Mesothelial cell of epicardium (in vitro differentiated cells): ENCODE measurements at regions not wholly inside any gene's neighbourhood (a gene's known extent, or its start where the extent isn't known, plus 50 kb on each side); places are given as distances from the start of the nearest gene placed in this dataset.

Experiments used
- DNase-seq, 2 experiments: peaks; one replicate each; pipeline ENCODE4 v3.0.0; 2021; ENCODE audit warnings: low spot score in 2 of 2; ENCODE audit not compliant: unreplicated experiment in 2 of 2
- H3K27ac Mint-ChIP-seq: 2 replicates; pipeline ENCODE4 v1.8.0; 2021; ENCODE audit warnings: mixed read lengths
- H3K27me3 Mint-ChIP-seq: 2 replicates; pipeline ENCODE4 v1.8.0; 2021; ENCODE audit warnings: low read depth, mixed read lengths
- H3K36me3 Mint-ChIP-seq: 2 replicates; pipeline ENCODE4 v1.8.0; 2021; ENCODE audit warnings: mixed read lengths
- H3K4me1 Mint-ChIP-seq: 2 replicates; pipeline ENCODE4 v1.8.0; 2021; ENCODE audit warnings: mixed read lengths
- H3K4me3 Mint-ChIP-seq: 2 replicates; pipeline ENCODE4 v1.8.0; 2021; ENCODE audit warnings: mild to moderate bottlenecking, moderate library complexity, mixed read lengths
- H3K9me3 Mint-ChIP-seq: 2 replicates; pipeline ENCODE4 v1.8.0; 2021; ENCODE audit warnings: mixed read lengths
- CTCF ChIP-seq: fragments of 200-600 bp; sonication (generic); IDR thresholded peaks from one replicate; pipeline ENCODE4 v1.5.0; 2021; ENCODE audit warnings: antibody characterized with exemption; ENCODE audit not compliant: unreplicated experiment

GRCh38 chr9:7392148-7392547, 407.4 kb downstream of the DMAC1 start:
- Mint-ChIP-seq H3K9me3 (no peaks in the 10 kb centered on the region), H3K36me3 (no peaks in the 10 kb centered on the region), H3K27me3 (no peaks in the 10 kb centered on the region), H3K4me1 (peaks cover 16% of the 10 kb centered on the region), H3K4me3 (no peak overlapping the region), H3K27ac (peak overlapping the region; percentile 15)
- no peak for TF ChIP-seq CTCF
- DNase-seq, result no peak

- peaks cover 18% of the 10 kb centered on the region for H3K4me1 Mint-ChIP-seq
- no peak overlapping the region for H3K4me3 Mint-ChIP-seq
- no peak for TF ChIP-seq CTCF
- DNase-seq, result no peak
- no peaks in the 10 kb centered on the region for H3K9me3 Mint-ChIP-seq
- no peaks in the 10 kb centered on the region for H3K36me3 Mint-ChIP-seq
- H3K27ac Mint-ChIP-seq, result no peak overlapping the region
- H3K27me3 Mint-ChIP-seq, result no peaks in the 10 kb centered on the region
Measured at GRCh38 chr9:7388755-7389154, 410.8 kb downstream of the DMAC1 start.

- H3K27me3 Mint-ChIP-seq, result no peaks in the 10 kb centered on the region
- H3K27ac Mint-ChIP-seq, result no peak overlapping the region
- no peaks in the 10 kb centered on the region for H3K36me3 Mint-ChIP-seq
- H3K4me1 Mint-ChIP-seq, result peaks cover 17% of the 10 kb centered on the region
- TF ChIP-seq CTCF, result no peak
- H3K9me3 Mint-ChIP-seq, result no peaks in the 10 kb centered on the region
- no peak for DNase-seq
- no peak overlapping the region for H3K4me3 Mint-ChIP-seq
Measured at GRCh38 chr9:7387840-7388239, 411.7 kb downstream of the DMAC1 start.

- Mint-ChIP-seq H3K36me3 (no peaks in the 10 kb centered on the region), H3K27ac (no peak overlapping the region), H3K9me3 (no peaks in the 10 kb centered on the region), H3K4me1 (peaks cover 8% of the 10 kb centered on the region), H3K4me3 (no peak overlapping the region), H3K27me3 (no peaks in the 10 kb centered on the region)
- TF ChIP-seq CTCF, result no peak
- no peak for DNase-seq
Measured at GRCh38 chr9:7382304-7382703, 417.3 kb downstream of the DMAC1 start.

GRCh38 chr9:7377489-7377888, 422.1 kb downstream of the DMAC1 start:
- TF ChIP-seq CTCF, result no peak
- no peak for DNase-seq

GRCh38 chr9:7376833-7377232, 422.7 kb downstream of the DMAC1 start:
- TF ChIP-seq CTCF, result no peak
- Mint-ChIP-seq H3K4me3 (no peak overlapping the region), H3K36me3 (no peaks in the 10 kb centered on the region)

More at GRCh38 chr9:7377489-7377888, 422.1 kb downstream of the DMAC1 start:
- H3K4me3 Mint-ChIP-seq, result no peak overlapping the region
- no peaks in the 10 kb centered on the region for H3K27me3 Mint-ChIP-seq
- no peaks in the 10 kb centered on the region for H3K36me3 Mint-ChIP-seq
- H3K27ac Mint-ChIP-seq, result no peak overlapping the region
- no peaks in the 10 kb centered on the region for H3K4me1 Mint-ChIP-seq
- peaks cover 13% of the 10 kb centered on the region for H3K9me3 Mint-ChIP-seq

More at GRCh38 chr9:7376833-7377232, 422.7 kb downstream of the DMAC1 start:
- H3K9me3 Mint-ChIP-seq, result peaks cover 13% of the 10 kb centered on the region
- no peak for DNase-seq
- H3K4me1 Mint-ChIP-seq, result no peaks in the 10 kb centered on the region
- no peak overlapping the region for H3K27ac Mint-ChIP-seq
- H3K27me3 Mint-ChIP-seq, result no peaks in the 10 kb centered on the region
